A549 (cell line): ENCODE measurements at regions not wholly inside any gene's neighbourhood (a gene's known extent, or its start where the extent isn't known, plus 50 kb on each side); places are given as distances from the start of the nearest gene placed in this dataset.

Experiments
- ATAC-seq, 2 experiments: fragments of 200-7000 bp in 1 of 2; fragments of >200 bp in 1 of 2; cut with Nextera tagmentation in 1 of 2; cut with Tn5 transposase in 1 of 2; 3 replicates each; pipeline versions ENCODE4 v1.8.0 to v1.9.1; 2018 to 2020; ENCODE audit warnings: mild to moderate bottlenecking in 1 of 2, moderate library complexity in 1 of 2
- CTCF ChIA-PET: fragments of 300-600 bp; sonication (Branson Sonifier 250); formaldehyde crosslinking; extraction: SDS; loops from one replicate; lab custom pipeline; 2021; ENCODE audit warnings: antibody characterized with exemption, inconsistent platforms; lab: Yijun Ruan, JAX
- POLR2A ChIA-PET: fragments of 350-600 bp; formaldehyde crosslinking; extraction: SDS; loops from one replicate; lab custom pipeline; 2021; ENCODE audit warnings: antibody characterized with exemption, inconsistent platforms; lab: Yijun Ruan, JAX
- DNase-seq, 2 experiments: peaks; one replicate each; pipeline versions ENCODE4 v3.0.0 to v3.0.0-alpha.2; 2011 to 2016; ENCODE audit warnings: low read depth in 1 of 2, low spot score in 1 of 2
- FAIRE-seq: peaks from 2 replicates; lab custom pipeline; 2011; peaks lifted over from hg19 to GRCh38; lab: Jason Lieb, UNC
- H3K27ac ChIP-seq, 2 experiments: fragments of >200 bp; sonication (Bioruptor Twin); formaldehyde crosslinking; 3 replicates each; pipeline ENCODE4 v1.5.1; 2016 to 2017
- H3K4me1 ChIP-seq: fragments of >200 bp; sonication (Bioruptor Twin); formaldehyde crosslinking; 3 replicates; pipeline ENCODE4 v1.6.1; 2016
- H3K4me2 ChIP-seq: fragments of >200 bp; sonication (Bioruptor Twin); formaldehyde crosslinking; 3 replicates; pipeline ENCODE4 v1.6.1; 2016
- H3K4me3 ChIP-seq: fragments of >200 bp; sonication (Bioruptor Twin); formaldehyde crosslinking; 3 replicates; pipeline ENCODE4 v1.5.1; 2016
- H3K9me3 ChIP-seq: fragments of >200 bp; sonication (Bioruptor Twin); formaldehyde crosslinking; 3 replicates; pipeline ENCODE4 v1.6.1; 2016
- BHLHE40 ChIP-seq: IDR thresholded peaks from 2 replicates; pipeline ENCODE4 v1.6.1; 2012; ENCODE audit warnings: low read depth, low read length, inconsistent platforms
- CBX2 ChIP-seq: fragments of 200-600 bp; sonication (generic); IDR thresholded peaks from 2 replicates; pipeline ENCODE4 v1.6.1; 2016; ENCODE audit warnings: low read depth, mild to moderate bottlenecking, borderline replicate concordance
- CHD4 ChIP-seq: fragments of 200-600 bp; sonication (generic); IDR thresholded peaks from 2 replicates; pipeline ENCODE4 v1.6.1; 2016; ENCODE audit warnings: antibody characterized with exemption, mild to moderate bottlenecking, borderline replicate concordance
- ESRRA ChIP-seq: fragments of 150-350 bp; IDR thresholded peaks from 2 replicates; pipeline ENCODE4 v1.6.1; 2014; ENCODE audit warnings: mild to moderate bottlenecking, low read length, borderline replicate concordance
- FOXS1 ChIP-seq: fragments of 250-450 bp; sonication (Bioruptor Pico); IDR thresholded peaks from 2 replicates; pipeline ENCODE4 v1.5.0; 2020; ENCODE audit warnings: mild to moderate bottlenecking, moderate library complexity
- GATA3 ChIP-seq: IDR thresholded peaks from 2 replicates; pipeline ENCODE4 v1.6.1; 2012; ENCODE audit warnings: borderline replicate concordance
- HOXB13 ChIP-seq: fragments of 250-450 bp; sonication (Bioruptor Pico); IDR thresholded peaks from 2 replicates; pipeline ENCODE4 v1.5.0; 2020; ENCODE audit warnings: low read depth, mild to moderate bottlenecking, moderate library complexity
- MAFK ChIP-seq: fragments of 450-650 bp; IDR thresholded peaks from 2 replicates; pipeline ENCODE4 v1.6.1; 2014; ENCODE audit not compliant: partially characterized antibody
- MYC ChIP-seq: IDR thresholded peaks from 2 replicates; pipeline ENCODE4 v1.6.1; 2012; ENCODE audit warnings: mild to moderate bottlenecking, inconsistent platforms, low read length, improper control_type of control experiment, borderline replicate concordance
- PHF8 ChIP-seq: fragments of 200-600 bp; sonication (generic); IDR thresholded peaks from 2 replicates; pipeline ENCODE4 v1.6.1; 2016; ENCODE audit warnings: low read depth, mild to moderate bottlenecking, antibody characterized with exemption, moderate library complexity, borderline replicate concordance
- POLR2AphosphoS2 ChIP-seq: conservative IDR thresholded peaks from 2 replicates; pipeline ENCODE4 v1.6.1; 2012; ENCODE audit warnings: low read length, improper control_type of control experiment, inconsistent platforms
- RARB ChIP-seq: fragments of 250-450 bp; sonication (Bioruptor Pico); IDR thresholded peaks from 2 replicates; pipeline ENCODE4 v1.8.0; 2021; ENCODE audit warnings: mild to moderate bottlenecking, moderate library complexity
- REST ChIP-seq: fragments of 200-600 bp; sonication (generic); IDR thresholded peaks from 2 replicates; pipeline ENCODE4 v1.6.1; 2016; ENCODE audit warnings: antibody characterized with exemption, mild to moderate bottlenecking, moderate library complexity
- SMC3 ChIP-seq: fragments of >200 bp; sonication (Bioruptor Twin); formaldehyde crosslinking; IDR thresholded peaks from 3 replicates; pipeline ENCODE4 v1.6.1; 2018; ENCODE audit warnings: inconsistent platforms
- SREBF2 ChIP-seq: fragments of 450-650 bp; IDR thresholded peaks from 2 replicates; pipeline ENCODE4 v1.6.1; 2014; ENCODE audit warnings: mild to moderate bottlenecking, moderate library complexity
- TFCP2L1 ChIP-seq: fragments of 250-450 bp; sonication (Bioruptor Pico); IDR thresholded peaks from 2 replicates; pipeline ENCODE4 v1.5.0; 2021; ENCODE audit warnings: mild to moderate bottlenecking
- ZC3H11A ChIP-seq: fragments of 450-650 bp; IDR thresholded peaks from 2 replicates; pipeline ENCODE4 v1.6.1; 2014; ENCODE audit warnings: antibody characterized with exemption, mild to moderate bottlenecking
- ZSCAN20 ChIP-seq: fragments of 250-450 bp; sonication (Bioruptor Pico); IDR thresholded peaks from 2 replicates; pipeline ENCODE4 v1.8.0; 2022; ENCODE audit warnings: mild to moderate bottlenecking, moderate library complexity
- WGBS: methylation state at CpG from one replicate; pipeline ENCODE4 v1.1.6; 2017; ENCODE audit errors: missing lambda C conversion rate; 5-methylcytosine and 5-hydroxymethylcytosine counted together
- TF ChIP-seq, protein P1 (sequence below): IDR thresholded peaks from 2 replicates; pipeline ENCODE4 v1.6.1; 2012
- TF ChIP-seq, protein P2 (sequence below): fragments of 150-350 bp; IDR thresholded peaks from 2 replicates; pipeline ENCODE4 v1.6.1; 2014; ENCODE audit warnings: low read depth, mild to moderate bottlenecking, low read length
- TF ChIP-seq, protein P3 (sequence below): fragments of 250-450 bp; sonication (Bioruptor Pico); IDR thresholded peaks from 2 replicates; pipeline ENCODE4 v1.5.0; 2020; ENCODE audit warnings: low read depth, mild to moderate bottlenecking, moderate library complexity
- TF ChIP-seq, protein P4 (sequence below): fragments of 250-450 bp; sonication (Bioruptor Pico); IDR thresholded peaks from 2 replicates; pipeline ENCODE4 v1.5.0; 2021; ENCODE audit warnings: mild to moderate bottlenecking, moderate library complexity, borderline replicate concordance

DNA sequence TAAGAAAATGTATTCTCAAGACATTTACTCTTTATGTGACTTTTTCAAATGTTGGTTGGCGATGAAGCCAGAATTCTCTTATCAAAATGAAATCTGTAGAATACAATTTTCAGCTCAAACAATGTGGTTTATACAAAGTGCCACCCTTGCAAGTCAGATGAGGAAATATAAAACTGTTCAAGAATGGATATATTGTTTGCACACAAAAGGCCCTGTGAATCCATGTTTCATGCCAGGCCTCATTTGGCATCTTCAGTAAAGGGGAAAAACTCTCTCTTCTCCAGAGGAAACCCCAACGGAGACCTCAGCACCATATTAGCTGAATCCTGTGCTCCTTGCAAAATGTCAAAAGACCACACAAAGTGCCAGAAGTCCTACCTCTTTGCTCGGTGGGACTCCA, 310.4 kb downstream of the RRAGC start:
- TF ChIP-seq ZSCAN20 (CRISPR knock-in tag): no peak
- TF ChIP-seq MYC: no peak
- TF ChIP-seq SMC3: no peak
- no peak for TF ChIP-seq CBX2
- TF ChIP-seq, protein P1, sequence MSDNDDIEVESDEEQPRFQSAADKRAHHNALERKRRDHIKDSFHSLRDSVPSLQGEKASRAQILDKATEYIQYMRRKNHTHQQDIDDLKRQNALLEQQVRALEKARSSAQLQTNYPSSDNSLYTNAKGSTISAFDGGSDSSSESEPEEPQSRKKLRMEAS: no peak
- TF ChIP-seq ESRRA: no peak
- no peak for TF ChIP-seq POLR2AphosphoS2
- TF ChIP-seq CHD4: no peak
- no peak for TF ChIP-seq GATA3
- no peak for TF ChIP-seq SREBF2
- TF ChIP-seq MAFK: no peak
- no peak for TF ChIP-seq REST
- TF ChIP-seq BHLHE40: no peak
- no peak for TF ChIP-seq RARB (CRISPR knock-in tag)
- FAIRE-seq (no peak), DNase-seq (no peak), ATAC-seq (no peak)
- ChIA-PET CTCF (no interaction called here), POLR2A (no interaction called here)
- Histone ChIP-seq H3K27ac (no peak overlapping the region), H3K4me2 (no peak overlapping the region), H3K9me3 (no peaks in the 10 kb centered on the region), H3K4me3 (no peak overlapping the region), H3K4me1 (no peaks in the 10 kb centered on the region)
- WGBS: 12% methylated on average over 3 of the region's 3 CpGs

DNA sequence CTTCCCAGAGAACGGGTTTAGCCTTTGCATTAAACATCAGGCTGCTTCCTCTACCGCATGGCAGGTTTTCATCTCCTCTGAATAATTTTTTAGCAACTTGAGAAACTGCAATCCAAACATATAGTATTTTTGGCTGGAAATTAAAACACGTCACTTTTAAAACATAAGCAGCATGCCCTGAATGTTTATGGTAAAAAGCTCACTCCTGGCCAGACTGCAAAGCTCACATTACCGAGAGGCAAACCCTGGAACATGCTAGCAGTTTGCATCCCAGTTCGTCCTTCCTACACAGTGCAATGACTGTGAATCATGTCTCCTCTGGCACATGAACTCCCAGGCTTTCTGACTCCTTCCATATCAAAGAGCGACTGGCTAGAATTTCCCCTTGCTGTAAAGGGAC, 312.3 kb downstream of the RRAGC start:
- no peak for FAIRE-seq
- no peak overlapping the region for H3K27ac ChIP-seq
- no peaks in the 10 kb centered on the region for H3K4me1 ChIP-seq
- CTCF ChIA-PET: interaction anchor here (0.6 kb wide), 1 partner anchor 724 kb away, joined by 3 read pairs; no protein-coding TSS in a partner anchor
- H3K4me3 ChIP-seq: no peak overlapping the region
- no peaks in the 10 kb centered on the region for H3K9me3 ChIP-seq
- TF ChIP-seq TFCP2L1 (no peak), GATA3 (no peak), HOXB13 (no peak), FOXS1 (CRISPR knock-in tag) (no peak), PHF8 (no peak), ZC3H11A (no peak), CHD4 (no peak), MYC (no peak)
- TF ChIP-seq, protein P2, sequence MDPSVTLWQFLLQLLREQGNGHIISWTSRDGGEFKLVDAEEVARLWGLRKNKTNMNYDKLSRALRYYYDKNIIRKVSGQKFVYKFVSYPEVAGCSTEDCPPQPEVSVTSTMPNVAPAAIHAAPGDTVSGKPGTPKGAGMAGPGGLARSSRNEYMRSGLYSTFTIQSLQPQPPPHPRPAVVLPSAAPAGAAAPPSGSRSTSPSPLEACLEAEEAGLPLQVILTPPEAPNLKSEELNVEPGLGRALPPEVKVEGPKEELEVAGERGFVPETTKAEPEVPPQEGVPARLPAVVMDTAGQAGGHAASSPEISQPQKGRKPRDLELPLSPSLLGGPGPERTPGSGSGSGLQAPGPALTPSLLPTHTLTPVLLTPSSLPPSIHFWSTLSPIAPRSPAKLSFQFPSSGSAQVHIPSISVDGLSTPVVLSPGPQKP: no peak
- TF ChIP-seq, protein P3, sequence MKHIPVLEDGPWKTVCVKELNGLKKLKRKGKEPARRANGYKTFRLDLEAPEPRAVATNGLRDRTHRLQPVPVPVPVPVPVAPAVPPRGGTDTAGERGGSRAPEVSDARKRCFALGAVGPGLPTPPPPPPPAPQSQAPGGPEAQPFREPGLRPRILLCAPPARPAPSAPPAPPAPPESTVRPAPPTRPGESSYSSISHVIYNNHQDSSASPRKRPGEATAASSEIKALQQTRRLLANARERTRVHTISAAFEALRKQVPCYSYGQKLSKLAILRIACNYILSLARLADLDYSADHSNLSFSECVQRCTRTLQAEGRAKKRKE (CRISPR knock-in tag): no peak
- TF ChIP-seq, protein P4, sequence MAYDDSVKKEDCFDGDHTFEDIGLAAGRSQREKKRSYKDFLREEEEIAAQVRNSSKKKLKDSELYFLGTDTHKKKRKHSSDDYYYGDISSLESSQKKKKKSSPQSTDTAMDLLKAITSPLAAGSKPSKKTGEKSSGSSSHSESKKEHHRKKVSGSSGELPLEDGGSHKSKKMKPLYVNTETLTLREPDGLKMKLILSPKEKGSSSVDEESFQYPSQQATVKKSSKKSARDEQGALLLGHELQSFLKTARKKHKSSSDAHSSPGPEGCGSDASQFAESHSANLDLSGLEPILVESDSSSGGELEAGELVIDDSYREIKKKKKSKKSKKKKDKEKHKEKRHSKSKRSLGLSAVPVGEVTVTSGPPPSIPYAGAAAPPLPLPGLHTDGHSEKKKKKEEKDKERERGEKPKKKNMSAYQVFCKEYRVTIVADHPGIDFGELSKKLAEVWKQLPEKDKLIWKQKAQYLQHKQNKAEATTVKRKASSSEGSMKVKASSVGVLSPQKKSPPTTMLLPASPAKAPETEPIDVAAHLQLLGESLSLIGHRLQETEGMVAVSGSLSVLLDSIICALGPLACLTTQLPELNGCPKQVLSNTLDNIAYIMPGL (CRISPR knock-in tag): no peak
- TF ChIP-seq, all 56 proteins: peak for 0
- POLR2A ChIA-PET: no interaction called here
- DNase-seq (no peak), ATAC-seq (no peak)
- no peak overlapping the region for H3K4me2 ChIP-seq
- 26% methylated on average over 6 of the region's 6 CpGs for WGBS
